ENCODE measurements at regions not wholly inside any gene's neighbourhood (a gene's known extent, or its start where the extent isn't known, plus 50 kb on each side); places are given as distances from the start of the nearest gene placed in this dataset.

DNA sequence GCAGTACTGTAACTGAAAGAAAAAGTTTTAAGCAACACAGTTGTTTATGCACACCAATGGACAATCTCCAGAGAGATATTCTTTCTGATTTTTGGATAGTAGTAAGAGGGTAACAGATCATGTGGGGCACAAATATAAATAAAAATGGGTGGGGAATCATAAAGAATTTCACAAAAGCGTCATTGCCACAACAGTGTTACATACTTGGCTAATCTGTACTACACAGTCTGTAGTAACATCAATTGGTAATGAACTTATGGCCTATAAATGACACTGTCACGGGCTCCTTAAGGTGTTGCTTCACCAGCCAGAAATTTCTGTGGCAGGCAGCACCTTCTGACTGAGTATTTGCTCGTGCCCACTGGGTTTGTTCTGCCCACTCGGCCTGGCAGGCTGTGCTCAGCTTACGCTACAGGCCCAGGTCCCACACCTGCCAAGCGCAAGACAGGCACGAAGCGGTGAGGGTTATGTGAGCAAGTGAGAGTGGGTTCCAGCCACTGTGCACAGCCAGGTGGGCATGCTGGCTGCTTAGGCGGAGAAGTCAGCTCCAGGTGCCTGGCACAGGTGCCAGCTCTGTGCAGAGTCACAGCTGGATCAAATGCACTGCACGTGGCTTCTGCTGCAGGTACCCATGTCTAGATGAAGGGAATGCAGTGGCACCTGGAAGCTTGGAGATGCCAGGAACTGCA lies 532.5 kb upstream of the SLC39A10 start:
- H3K4me1 ChIP-seq (ENCODE audit: control insufficient read depth, insufficient read depth, low read length) = no peaks in the 10 kb centered on the region
- H3K4me3 ChIP-seq (ENCODE audit: low read length) = no peak overlapping the region
- no peaks in the 10 kb centered on the region for H3K36me3 ChIP-seq (ENCODE audit: control insufficient read depth, insufficient read depth, low read length, severe bottlenecking)
- no peaks in the 10 kb centered on the region for H3K9me3 ChIP-seq (ENCODE audit: control insufficient read depth, low read length)
- H3K27me3 ChIP-seq (replicated peaks; ENCODE audit: control insufficient read depth, insufficient read depth, low read length) = no peaks in the 10 kb centered on the region
- H3K9ac ChIP-seq (ENCODE audit: low read length) = no peak overlapping the region
- DNase-seq (ENCODE audit: low read depth) = no peak

- Histone ChIP-seq H3K4me3 (ENCODE audit: low read length) (no peak overlapping the region), H3K4me1 (ENCODE audit: control insufficient read depth, insufficient read depth, low read length) (no peaks in the 10 kb centered on the region), H3K36me3 (ENCODE audit: control insufficient read depth, insufficient read depth, low read length, severe bottlenecking) (no peaks in the 10 kb centered on the region), H3K27me3 (replicated peaks; ENCODE audit: control insufficient read depth, insufficient read depth, low read length) (no peaks in the 10 kb centered on the region), H3K9me3 (ENCODE audit: control insufficient read depth, low read length) (no peaks in the 10 kb centered on the region), H3K9ac (ENCODE audit: low read length) (no peak overlapping the region)
- no peak for DNase-seq (ENCODE audit: low read depth)
Measured at GRCh38 chr2:195122653-195123052, 534.4 kb upstream of the SLC39A10 start.

- H3K9me3 ChIP-seq (ENCODE audit: control insufficient read depth, low read length) = no peaks in the 10 kb centered on the region
- no peak overlapping the region for H3K9ac ChIP-seq (ENCODE audit: low read length)
- no peaks in the 10 kb centered on the region for H3K36me3 ChIP-seq (ENCODE audit: control insufficient read depth, insufficient read depth, low read length, severe bottlenecking)
- H3K4me1 ChIP-seq (ENCODE audit: control insufficient read depth, insufficient read depth, low read length) = no peaks in the 10 kb centered on the region
- H3K27me3 ChIP-seq (replicated peaks; ENCODE audit: control insufficient read depth, insufficient read depth, low read length) = no peaks in the 10 kb centered on the region
- H3K4me3 ChIP-seq (ENCODE audit: low read length) = no peak overlapping the region
- DNase-seq (ENCODE audit: low read depth) = no peak
Measured at GRCh38 chr2:195121341-195121740, 535.7 kb upstream of the SLC39A10 start.

DNA sequence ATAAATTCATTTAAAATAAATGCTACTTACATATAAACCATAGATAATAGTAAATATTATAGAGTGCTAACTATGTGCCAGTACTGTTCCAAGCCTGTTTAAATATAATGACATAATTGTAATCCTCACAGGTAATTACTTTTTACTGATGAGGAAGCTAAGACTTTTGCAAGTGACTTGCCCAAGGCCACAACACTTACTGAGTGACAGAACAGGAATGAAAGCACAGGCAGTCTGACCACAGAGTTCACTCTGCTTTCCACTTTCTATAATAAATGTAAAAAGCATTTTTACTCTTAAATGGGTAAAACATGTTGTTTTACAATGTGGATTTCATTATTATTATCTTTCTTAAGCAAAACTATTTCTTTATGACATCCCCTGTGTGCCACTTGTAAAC lies 537.8 kb upstream of the SLC39A10 start:
- no peak for DNase-seq (ENCODE audit: low read depth)
- Histone ChIP-seq H3K36me3 (ENCODE audit: control insufficient read depth, insufficient read depth, low read length, severe bottlenecking) (no peaks in the 10 kb centered on the region), H3K9ac (ENCODE audit: low read length) (no peak overlapping the region), H3K9me3 (ENCODE audit: control insufficient read depth, low read length) (peaks cover 3% of the 10 kb centered on the region), H3K4me3 (ENCODE audit: low read length) (no peak overlapping the region), H3K4me1 (ENCODE audit: control insufficient read depth, insufficient read depth, low read length) (no peaks in the 10 kb centered on the region), H3K27me3 (replicated peaks; ENCODE audit: control insufficient read depth, insufficient read depth, low read length) (no peaks in the 10 kb centered on the region)

DNA sequence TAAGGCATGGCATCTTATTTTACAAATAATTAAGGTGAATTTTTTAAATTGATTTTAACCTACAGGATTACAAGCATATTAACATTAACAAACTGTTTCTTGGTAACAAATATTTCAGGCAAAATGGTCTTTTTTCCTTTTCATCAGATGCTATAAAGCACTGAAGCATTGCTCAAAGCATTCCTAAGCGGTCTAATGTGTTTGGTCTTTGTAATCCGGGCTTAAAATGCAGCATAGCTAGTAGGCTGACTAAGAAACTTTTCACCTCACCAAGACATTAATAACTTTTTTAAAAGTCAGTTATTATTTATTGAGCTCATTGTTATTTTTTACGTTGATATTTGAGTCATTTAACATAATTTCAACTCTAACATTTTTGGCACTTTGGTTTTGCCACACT lies 538.8 kb upstream of the SLC39A10 start:
- peaks cover 3% of the 10 kb centered on the region for H3K9me3 ChIP-seq (ENCODE audit: control insufficient read depth, low read length)

DNA sequence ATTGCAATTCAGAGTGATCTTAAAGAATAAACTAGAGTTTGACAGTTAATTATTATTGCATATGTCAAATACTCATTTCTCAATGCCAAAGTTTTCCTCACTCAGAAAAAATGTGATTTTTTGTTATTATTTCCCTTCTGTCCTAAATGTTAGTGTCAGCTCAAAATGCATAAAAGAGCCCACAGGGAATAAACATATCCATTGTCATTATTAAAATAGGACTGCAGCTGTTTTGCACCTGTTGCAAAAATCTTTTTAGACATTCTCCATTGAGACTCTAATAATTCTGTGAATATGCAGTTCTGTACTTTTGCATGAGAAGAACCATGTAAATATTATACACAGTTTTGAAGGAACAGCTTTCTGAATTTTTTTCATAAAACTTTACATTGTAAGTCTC lies 540.0 kb upstream of the SLC39A10 start:
- Histone ChIP-seq H3K9me3 (ENCODE audit: control insufficient read depth, low read length) (peaks cover 3% of the 10 kb centered on the region), H3K9ac (ENCODE audit: low read length) (no peak overlapping the region), H3K4me1 (ENCODE audit: control insufficient read depth, insufficient read depth, low read length) (no peaks in the 10 kb centered on the region), H3K4me3 (ENCODE audit: low read length) (no peak overlapping the region), H3K36me3 (ENCODE audit: control insufficient read depth, insufficient read depth, low read length, severe bottlenecking) (no peaks in the 10 kb centered on the region), H3K27me3 (replicated peaks; ENCODE audit: control insufficient read depth, insufficient read depth, low read length) (no peaks in the 10 kb centered on the region)
- no peak for DNase-seq (ENCODE audit: low read depth)

More for the DNA sequence above, 538.8 kb upstream of the SLC39A10 start:
- Histone ChIP-seq H3K4me1 (ENCODE audit: control insufficient read depth, insufficient read depth, low read length) (no peaks in the 10 kb centered on the region), H3K9ac (ENCODE audit: low read length) (no peak overlapping the region), H3K27me3 (replicated peaks; ENCODE audit: control insufficient read depth, insufficient read depth, low read length) (no peaks in the 10 kb centered on the region), H3K36me3 (ENCODE audit: control insufficient read depth, insufficient read depth, low read length, severe bottlenecking) (no peaks in the 10 kb centered on the region), H3K4me3 (ENCODE audit: low read length) (no peak overlapping the region)
- no peak for DNase-seq (ENCODE audit: low read depth)

GRCh38 chr2:195115738-195116137 lies 541.3 kb upstream of the SLC39A10 start:
- H3K4me1 ChIP-seq (ENCODE audit: control insufficient read depth, insufficient read depth, low read length) = no peaks in the 10 kb centered on the region
- no peak overlapping the region for H3K4me3 ChIP-seq (ENCODE audit: low read length)
- H3K36me3 ChIP-seq (ENCODE audit: control insufficient read depth, insufficient read depth, low read length, severe bottlenecking) = no peaks in the 10 kb centered on the region
- no peaks in the 10 kb centered on the region for H3K27me3 ChIP-seq (replicated peaks; ENCODE audit: control insufficient read depth, insufficient read depth, low read length)
- H3K9me3 ChIP-seq (ENCODE audit: control insufficient read depth, low read length) = peaks cover 12% of the 10 kb centered on the region
- no peak overlapping the region for H3K9ac ChIP-seq (ENCODE audit: low read length)
- DNase-seq (ENCODE audit: low read depth) = no peak

GRCh38 chr2:195108182-195108581 lies 548.8 kb upstream of the SLC39A10 start:
- no peaks in the 10 kb centered on the region for H3K36me3 ChIP-seq (ENCODE audit: control insufficient read depth, insufficient read depth, low read length, severe bottlenecking)
- peaks cover 23% of the 10 kb centered on the region for H3K9me3 ChIP-seq (ENCODE audit: control insufficient read depth, low read length)
- no peak for DNase-seq (ENCODE audit: low read depth)

DNA sequence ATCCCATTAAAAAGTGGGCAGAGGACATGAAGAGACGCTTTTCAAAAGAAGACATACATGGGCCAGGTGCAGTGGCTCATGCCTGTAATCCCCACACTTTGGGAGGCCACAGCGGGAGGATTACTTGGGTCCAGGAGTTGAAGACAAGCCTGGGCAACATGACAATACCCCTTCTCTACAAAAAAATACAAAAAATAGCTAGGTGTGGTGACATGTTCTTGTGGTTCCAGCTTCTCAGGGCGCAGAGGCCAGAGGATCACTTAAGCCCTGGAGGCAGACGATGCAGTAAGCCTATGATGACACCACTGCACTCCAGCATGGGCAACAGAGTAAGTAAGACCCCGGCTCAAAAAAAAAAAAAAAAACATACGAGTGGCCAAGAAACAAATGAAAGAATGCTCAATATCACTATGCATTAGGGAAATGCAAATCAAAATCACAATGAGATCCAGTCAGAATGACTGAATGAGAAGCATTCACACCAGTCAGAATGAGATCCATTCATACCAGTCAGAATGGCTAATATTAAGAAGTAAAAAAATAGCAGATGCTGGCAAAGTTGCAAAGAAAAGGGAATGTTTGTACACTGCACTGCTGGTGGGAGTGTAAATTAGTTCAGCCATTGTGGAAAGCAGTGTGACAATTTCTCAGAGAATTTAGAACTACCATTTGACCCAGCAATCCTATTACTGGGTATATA lies 550.2 kb upstream of the SLC39A10 start:
- Histone ChIP-seq H3K4me3 (ENCODE audit: low read length) (no peak overlapping the region), H3K4me1 (ENCODE audit: control insufficient read depth, insufficient read depth, low read length) (no peaks in the 10 kb centered on the region), H3K36me3 (ENCODE audit: control insufficient read depth, insufficient read depth, low read length, severe bottlenecking) (no peaks in the 10 kb centered on the region), H3K9ac (ENCODE audit: low read length) (no peak overlapping the region), H3K27me3 (replicated peaks; ENCODE audit: control insufficient read depth, insufficient read depth, low read length) (no peaks in the 10 kb centered on the region), H3K9me3 (ENCODE audit: control insufficient read depth, low read length) (peaks cover 23% of the 10 kb centered on the region)
- DNase-seq (ENCODE audit: low read depth) = no peak

More at GRCh38 chr2:195108182-195108581, 548.8 kb upstream of the SLC39A10 start:
- Histone ChIP-seq H3K9ac (ENCODE audit: low read length) (no peak overlapping the region), H3K4me3 (ENCODE audit: low read length) (no peak overlapping the region), H3K27me3 (replicated peaks; ENCODE audit: control insufficient read depth, insufficient read depth, low read length) (no peaks in the 10 kb centered on the region), H3K4me1 (ENCODE audit: control insufficient read depth, insufficient read depth, low read length) (no peaks in the 10 kb centered on the region)

GRCh38 chr2:195105581-195105980 lies 551.4 kb upstream of the SLC39A10 start:
- H3K36me3 ChIP-seq (ENCODE audit: control insufficient read depth, insufficient read depth, low read length, severe bottlenecking) = no peaks in the 10 kb centered on the region
- no peaks in the 10 kb centered on the region for H3K27me3 ChIP-seq (replicated peaks; ENCODE audit: control insufficient read depth, insufficient read depth, low read length)
- H3K9ac ChIP-seq (ENCODE audit: low read length) = no peak overlapping the region
- no peaks in the 10 kb centered on the region for H3K4me1 ChIP-seq (ENCODE audit: control insufficient read depth, insufficient read depth, low read length)
- no peak for DNase-seq (ENCODE audit: low read depth)
- H3K4me3 ChIP-seq (ENCODE audit: low read length) = no peak overlapping the region
- H3K9me3 ChIP-seq (ENCODE audit: control insufficient read depth, low read length) = peaks cover 13% of the 10 kb centered on the region

- H3K27me3 ChIP-seq (replicated peaks; ENCODE audit: control insufficient read depth, insufficient read depth, low read length) = no peaks in the 10 kb centered on the region
- no peaks in the 10 kb centered on the region for H3K36me3 ChIP-seq (ENCODE audit: control insufficient read depth, insufficient read depth, low read length, severe bottlenecking)
- no peak for DNase-seq (ENCODE audit: low read depth)
- no peak overlapping the region for H3K4me3 ChIP-seq (ENCODE audit: low read length)
- no peak overlapping the region for H3K9ac ChIP-seq (ENCODE audit: low read length)
- H3K9me3 ChIP-seq (ENCODE audit: control insufficient read depth, low read length) = peaks cover 2% of the 10 kb centered on the region
- no peaks in the 10 kb centered on the region for H3K4me1 ChIP-seq (ENCODE audit: control insufficient read depth, insufficient read depth, low read length)
Measured at GRCh38 chr2:195094330-195094729, 562.7 kb upstream of the SLC39A10 start.
